ENCODE measurements at regions not wholly inside any gene's neighbourhood (a gene's known extent, or its start where the extent isn't known, plus 50 kb on each side); places are given as distances from the start of the nearest gene placed in this dataset.

GRCh38 chr10:29771376-29771775 lies 136.6 kb upstream of the SVIL start:
- Histone ChIP-seq H3K27ac (ENCODE audit: extremely low read depth, low read depth, low read length) (no peak overlapping the region), H3K36me3 (ENCODE audit: control insufficient read depth in 2 of 2, insufficient read depth in 1 of 2, low read length in 2 of 2) (no peaks in the 10 kb centered on the region), H3K9me3 (ENCODE audit: control insufficient read depth, insufficient read depth, low read depth, low read length) (no peaks in the 10 kb centered on the region), H3K4me3 (ENCODE audit: low read depth, low read length) (no peak overlapping the region), H3K4me1 (ENCODE audit: control insufficient read depth, insufficient read depth, low read length) (no peaks in the 10 kb centered on the region)
- POLR2A ChIA-PET: interaction anchor here (0.7 kb wide), 1 partner anchor 287 kb away, joined by 5 read pairs; no protein-coding TSS in a partner anchor
- CTCF ChIA-PET: no interaction called here
- TF ChIP-seq ZXDB (tag by site-specific recombination; IDR thresholded peaks at IDR 0.05) (no peak), ZNF768 (tag by site-specific recombination; IDR thresholded peaks at IDR 0.05) (no peak), ZNF394 (tag by site-specific recombination; IDR thresholded peaks at IDR 0.05; ENCODE audit: borderline replicate concordance) (no peak), ZNF202 (tag by site-specific recombination; IDR thresholded peaks at IDR 0.05; ENCODE audit: borderline replicate concordance) (no peak), ZNF623 (tag by site-specific recombination; IDR thresholded peaks at IDR 0.05) (no peak), HOXD13 (CRISPR knock-in tag; IDR thresholded peaks at IDR 0.05; ENCODE audit: borderline replicate concordance) (no peak), INSM2 (tag by site-specific recombination; IDR thresholded peaks at IDR 0.05) (no peak), ZNF830 (tag by site-specific recombination; IDR thresholded peaks at IDR 0.05; ENCODE audit: low read depth) (no peak), ZNF510 (tag by site-specific recombination; IDR thresholded peaks at IDR 0.05; ENCODE audit: insufficient replicate concordance) (no peak), ZNF514 (tag by site-specific recombination; IDR thresholded peaks at IDR 0.05) (no peak), PRDM2 (tag by site-specific recombination; IDR thresholded peaks at IDR 0.05; ENCODE audit: borderline replicate concordance) (no peak), KLF10 (tag by site-specific recombination; IDR thresholded peaks at IDR 0.05) (no peak), ZNF112 (tag by site-specific recombination; IDR thresholded peaks at IDR 0.05) (no peak), ZNF777 (tag by site-specific recombination; IDR thresholded peaks at IDR 0.05; ENCODE audit: borderline replicate concordance) (no peak), HOXA7 (CRISPR knock-in tag; IDR thresholded peaks at IDR 0.05; ENCODE audit: borderline replicate concordance) (no peak), RBAK (tag by site-specific recombination; IDR thresholded peaks at IDR 0.05) (no peak), ZNF433 (tag by site-specific recombination; IDR thresholded peaks at IDR 0.05; ENCODE audit: low read depth) (no peak), ZFP37 (tag by site-specific recombination; IDR thresholded peaks at IDR 0.05) (no peak), ZNF280D (tag by site-specific recombination; IDR thresholded peaks at IDR 0.05) (no peak)
